Kidney (tissue), 13 donors: ENCODE measurements at regions not wholly inside any gene's neighbourhood (a gene's known extent, or its start where the extent isn't known, plus 50 kb on each side); places are given as distances from the start of the nearest gene placed in this dataset.

Source experiments
- DNase-seq, 5 donors: peaks; one replicate each; pipeline ENCODE4 v3.0.0-alpha.2; 2013 to 2020
- FAIRE-seq: peaks from 2 replicates; lab custom pipeline; 2012; peaks lifted over from hg19 to GRCh38; lab: Jason Lieb, UNC
- H3K27ac ChIP-seq, 2 donors: one replicate each; pipeline ENCODE4 v1.7.0; 2013; ENCODE audit warnings: low read depth in 2 of 2, low read length in 2 of 2, inconsistent platforms in 1 of 2
- H3K27me3 ChIP-seq: one replicate; pipeline ENCODE4 v1.7.1; 2013; ENCODE audit warnings: low read length, inconsistent platforms; ENCODE audit not compliant: control insufficient read depth, insufficient read depth
- H3K36me3 ChIP-seq, 3 donors: one replicate each; pipeline versions ENCODE4 v1.7.0 to v1.7.1; 2013; ENCODE audit warnings: low read length in 3 of 3, control low read depth in 1 of 3, inconsistent platforms in 1 of 3; ENCODE audit not compliant: insufficient read depth in 3 of 3, control insufficient read depth in 2 of 3
- H3K4me1 ChIP-seq, 3 donors: one replicate each; pipeline versions ENCODE4 v1.7.0 to v1.7.1; 2013; ENCODE audit warnings: low read length in 3 of 3, inconsistent platforms in 1 of 3, low read depth in 1 of 3; ENCODE audit not compliant: control insufficient read depth in 2 of 3, insufficient read depth in 2 of 3
- H3K4me3 ChIP-seq, 3 donors: one replicate each; pipeline versions ENCODE4 v1.7.0 to v1.8.1; 2013; ENCODE audit warnings: low read length in 3 of 3, control low read depth in 1 of 3, inconsistent platforms in 1 of 3
- H3K9ac ChIP-seq, 3 donors: one replicate each; pipeline versions ENCODE4 v1.7.0 to v1.7.1; 2013; ENCODE audit warnings: low read length in 3 of 3, control low read depth in 1 of 3, inconsistent platforms in 1 of 3
- H3K9me3 ChIP-seq, 3 donors: one replicate each; pipeline versions ENCODE4 v1.7.0 to v1.7.1; 2013; ENCODE audit warnings: low read length in 3 of 3, control low read depth in 1 of 3, inconsistent platforms in 1 of 3; ENCODE audit not compliant: control insufficient read depth in 2 of 3, insufficient read depth in 1 of 3
- intact Hi-C: fragments of 100-400 bp; cut with DNase I; formaldehyde crosslinking; loops from one replicate; pipeline ENCODE4 v1.11.1; 2022
- TF ChIP-seq, protein P1 (sequence below): IDR thresholded peaks from 3 replicates; pipeline ENCODE4 v1.5.1; 2012; ENCODE audit warnings: mild to moderate bottlenecking, moderate library complexity, borderline replicate concordance; ENCODE audit not compliant: insufficient read depth; ENCODE audit errors: extremely low read depth
- donor health status: control.
- donor health status: control.
- donor health status: control.
- donor health status: control.
- donor health status: control.
- donor health status: DM: yes; HTN: yes; CAD: no.
- donor health status: Normal renal cell carcinoma (clear cell type).

DNA sequence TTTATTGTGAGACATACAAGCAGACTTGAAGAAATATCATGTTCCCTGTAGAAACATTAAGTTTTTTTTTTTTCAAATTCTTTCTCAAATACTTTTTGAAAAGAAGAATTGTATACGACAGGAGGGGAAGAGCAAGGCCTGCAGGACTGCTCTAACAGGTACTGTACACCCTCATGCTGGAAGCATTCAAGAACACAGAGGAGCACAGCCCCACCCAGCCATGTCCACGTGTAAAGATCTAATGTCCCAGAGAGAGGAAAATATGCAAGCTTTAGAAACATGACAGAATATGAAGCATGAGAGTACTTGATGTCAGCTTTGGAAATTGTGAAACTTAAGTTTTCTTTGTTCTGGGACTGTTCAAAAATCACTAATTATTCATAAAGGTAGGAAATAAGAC lies 191.6 kb downstream of the TTC32 start:
- no peak overlapping the region for H3K27ac ChIP-seq
- intact Hi-C loops: no loop called here
- no peaks in the 10 kb centered on the region for H3K27me3 ChIP-seq
- no peak for DNase-seq
- H3K4me1 ChIP-seq: peaks cover 0 to 3% (median 0%) of the 10 kb centered on the region in 3 donors
- FAIRE-seq: no peak
- TF ChIP-seq, protein P1, sequence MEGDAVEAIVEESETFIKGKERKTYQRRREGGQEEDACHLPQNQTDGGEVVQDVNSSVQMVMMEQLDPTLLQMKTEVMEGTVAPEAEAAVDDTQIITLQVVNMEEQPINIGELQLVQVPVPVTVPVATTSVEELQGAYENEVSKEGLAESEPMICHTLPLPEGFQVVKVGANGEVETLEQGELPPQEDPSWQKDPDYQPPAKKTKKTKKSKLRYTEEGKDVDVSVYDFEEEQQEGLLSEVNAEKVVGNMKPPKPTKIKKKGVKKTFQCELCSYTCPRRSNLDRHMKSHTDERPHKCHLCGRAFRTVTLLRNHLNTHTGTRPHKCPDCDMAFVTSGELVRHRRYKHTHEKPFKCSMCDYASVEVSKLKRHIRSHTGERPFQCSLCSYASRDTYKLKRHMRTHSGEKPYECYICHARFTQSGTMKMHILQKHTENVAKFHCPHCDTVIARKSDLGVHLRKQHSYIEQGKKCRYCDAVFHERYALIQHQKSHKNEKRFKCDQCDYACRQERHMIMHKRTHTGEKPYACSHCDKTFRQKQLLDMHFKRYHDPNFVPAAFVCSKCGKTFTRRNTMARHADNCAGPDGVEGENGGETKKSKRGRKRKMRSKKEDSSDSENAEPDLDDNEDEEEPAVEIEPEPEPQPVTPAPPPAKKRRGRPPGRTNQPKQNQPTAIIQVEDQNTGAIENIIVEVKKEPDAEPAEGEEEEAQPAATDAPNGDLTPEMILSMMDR: no peak
- H3K9me3 ChIP-seq: no peaks in the 10 kb centered on the region
- H3K4me3 ChIP-seq: no peak overlapping the region
- no peak overlapping the region for H3K9ac ChIP-seq
- H3K36me3 ChIP-seq: no peaks in the 10 kb centered on the region

DNA sequence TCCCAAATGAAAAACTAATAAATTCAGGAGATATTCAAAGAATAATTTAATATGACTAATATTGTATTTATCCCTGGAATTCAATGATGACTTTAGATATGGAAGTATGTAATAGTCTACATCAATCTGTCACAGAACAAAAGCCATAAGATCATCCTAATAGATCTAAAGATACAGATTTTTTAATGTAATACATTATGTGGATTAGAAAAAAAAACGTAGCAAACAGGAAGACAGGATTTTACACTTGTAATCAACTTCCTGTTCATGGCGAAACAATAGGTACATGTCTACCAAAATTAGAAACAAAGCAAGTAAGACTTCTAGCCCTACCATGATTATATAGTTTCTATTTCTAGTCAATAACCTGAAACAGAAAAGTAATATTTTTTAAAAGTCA lies 192.2 kb downstream of the TTC32 start:
- TF ChIP-seq, protein P1: no peak
- intact Hi-C loops: no loop called here
- Histone ChIP-seq H3K27me3 (no peaks in the 10 kb centered on the region), H3K36me3 (no peaks in the 10 kb centered on the region), H3K9me3 (no peaks in the 10 kb centered on the region), H3K9ac (no peak overlapping the region), H3K4me1 (peaks cover 0 to 3% (median 0%) of the 10 kb centered on the region in 3 donors), H3K4me3 (no peak overlapping the region), H3K27ac (no peak overlapping the region)
- FAIRE-seq (peak; percentile 23), DNase-seq (no peak)

DNA sequence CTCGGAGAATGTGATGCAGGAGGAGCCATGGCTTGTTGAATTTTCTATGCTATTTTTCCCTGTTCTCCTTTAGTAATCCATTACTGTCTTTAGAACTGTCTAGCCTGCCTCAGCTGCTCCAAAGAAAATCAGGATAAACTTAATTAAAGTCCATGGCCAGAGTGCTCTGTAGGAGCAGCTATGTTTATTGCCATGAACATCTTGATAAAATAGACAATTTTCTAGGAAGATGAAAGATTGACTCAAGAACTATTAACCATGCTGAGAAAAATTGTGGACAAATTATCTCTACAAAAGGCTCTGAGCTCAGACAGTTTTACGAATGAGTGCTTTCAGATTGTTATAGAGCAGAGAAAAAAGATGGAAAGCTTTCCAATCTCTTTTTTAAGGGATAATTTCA lies 193.0 kb downstream of the TTC32 start:
- TF ChIP-seq, protein P1: no peak
- DNase-seq (no peak), FAIRE-seq (no peak)
- no peak overlapping the region for H3K27ac ChIP-seq
- H3K27me3 ChIP-seq: no peaks in the 10 kb centered on the region
- intact Hi-C loops: no loop called here
- peaks cover 0 to 3% (median 0%) of the 10 kb centered on the region in 3 donors for H3K4me1 ChIP-seq
- H3K36me3 ChIP-seq: no peaks in the 10 kb centered on the region
- H3K9me3 ChIP-seq: no peaks in the 10 kb centered on the region
- peak overlapping the region in 1 of 3 donors; percentile 15 for H3K4me3 ChIP-seq
- no peak overlapping the region for H3K9ac ChIP-seq

DNA sequence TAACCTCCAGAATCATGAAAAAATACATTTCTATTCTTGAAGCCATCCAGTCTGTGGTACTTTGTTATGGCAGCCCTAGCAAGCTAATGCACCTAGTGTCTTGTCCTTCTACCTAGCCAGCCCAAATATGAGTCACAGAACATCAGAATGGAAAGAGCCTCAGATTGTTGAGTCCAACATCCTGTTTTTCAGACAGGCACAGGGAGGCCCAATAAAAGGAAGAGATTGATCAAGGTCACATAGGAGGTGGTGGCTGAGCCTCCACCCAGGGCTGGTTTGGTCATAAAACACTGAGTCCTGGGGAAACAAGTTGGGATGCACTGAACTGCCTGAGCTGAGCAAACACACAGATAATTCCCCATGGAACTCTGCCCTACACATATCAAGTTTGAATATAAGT lies 195.5 kb downstream of the TTC32 start:
- Histone ChIP-seq H3K9me3 (no peaks in the 10 kb centered on the region), H3K27me3 (no peaks in the 10 kb centered on the region), H3K27ac (no peak overlapping the region), H3K4me1 (peaks cover 0 to 3% (median 0%) of the 10 kb centered on the region in 3 donors), H3K9ac (no peak overlapping the region), H3K4me3 (no peak overlapping the region), H3K36me3 (no peaks in the 10 kb centered on the region)
- intact Hi-C loops: no loop called here
- TF ChIP-seq, protein P1: no peak
- FAIRE-seq: no peak
- peak in 1 of 5 donors; percentile 7 for DNase-seq
